ENCODE measurements at regions not wholly inside any gene's neighbourhood (a gene's known extent, or its start where the extent isn't known, plus 50 kb on each side); places are given as distances from the start of the nearest gene placed in this dataset.

- TF ChIP-seq POLR2A (IDR thresholded peaks at IDR 0.05) (no peak), POLR2AphosphoS5 (IDR thresholded peaks at IDR 0.05) (no peak), EP300 (IDR thresholded peaks at IDR 0.05) (no peak)
- TF ChIP-seq, protein P1, sequence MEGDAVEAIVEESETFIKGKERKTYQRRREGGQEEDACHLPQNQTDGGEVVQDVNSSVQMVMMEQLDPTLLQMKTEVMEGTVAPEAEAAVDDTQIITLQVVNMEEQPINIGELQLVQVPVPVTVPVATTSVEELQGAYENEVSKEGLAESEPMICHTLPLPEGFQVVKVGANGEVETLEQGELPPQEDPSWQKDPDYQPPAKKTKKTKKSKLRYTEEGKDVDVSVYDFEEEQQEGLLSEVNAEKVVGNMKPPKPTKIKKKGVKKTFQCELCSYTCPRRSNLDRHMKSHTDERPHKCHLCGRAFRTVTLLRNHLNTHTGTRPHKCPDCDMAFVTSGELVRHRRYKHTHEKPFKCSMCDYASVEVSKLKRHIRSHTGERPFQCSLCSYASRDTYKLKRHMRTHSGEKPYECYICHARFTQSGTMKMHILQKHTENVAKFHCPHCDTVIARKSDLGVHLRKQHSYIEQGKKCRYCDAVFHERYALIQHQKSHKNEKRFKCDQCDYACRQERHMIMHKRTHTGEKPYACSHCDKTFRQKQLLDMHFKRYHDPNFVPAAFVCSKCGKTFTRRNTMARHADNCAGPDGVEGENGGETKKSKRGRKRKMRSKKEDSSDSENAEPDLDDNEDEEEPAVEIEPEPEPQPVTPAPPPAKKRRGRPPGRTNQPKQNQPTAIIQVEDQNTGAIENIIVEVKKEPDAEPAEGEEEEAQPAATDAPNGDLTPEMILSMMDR (IDR thresholded peaks at IDR 0.05), result no peak
These were observed 506.4 kb upstream of the ADAMTS9 start for GRCh38 chr3:65194047-65194714.

All from gastroesophageal sphincter (tissue), 3 donors.